HCT116 (cell line): ENCODE measurements at regions not wholly inside any gene's neighbourhood (a gene's known extent, or its start where the extent isn't known, plus 50 kb on each side); places are given as distances from the start of the nearest gene placed in this dataset.

ENCODE experiments used
- ATAC-seq: fragments of 200-7000 bp; cut with Tn5 transposase; 2 replicates; pipeline ENCODE4 v1.9.1; 2020; ENCODE audit warnings: mild to moderate bottlenecking, moderate library complexity
- BruUV-seq: library from RNA; stranded (reverse); fragments of 400-500 nt; replicated peaks from 2 replicates; lab custom pipeline; 2021; lab: Mats Ljungman, UMichigan
- CTCF ChIA-PET: fragments of 300-600 bp; sonication (Branson Sonifier 250); formaldehyde crosslinking; loops from one replicate; lab custom pipeline; 2021; ENCODE audit warnings: antibody characterized with exemption; lab: Charles Lee
- POLR2A ChIA-PET: fragments of 300-600, 350-600 bp; sonication (Branson Sonifier 250); formaldehyde crosslinking; loops from one replicate; lab custom pipeline; 2021; ENCODE audit warnings: antibody characterized with exemption; lab: Charles Lee
- RAD21 ChIA-PET, 2 experiments: fragments of 300-600 bp; sonication (Branson Sonifier 250); formaldehyde crosslinking; loops; one replicate each; lab custom pipeline; 2023; ENCODE audit warnings: low total read pairs in 2 of 2; ENCODE audit not compliant: uncharacterized antibody in 2 of 2, unreplicated experiment in 2 of 2, low non-redundant PET in 1 of 2; lab: Charles Lee
- DNase-seq: peaks from one replicate; pipeline ENCODE4 v3.0.0-alpha.2; 2010; ENCODE audit warnings: low read depth, low spot score
- H2AFZ ChIP-seq: fragments of 200-600 bp; shearing (Covaris generic), sonication (generic); 2 replicates; pipeline ENCODE4 v1.6.1; 2017; ENCODE audit warnings: low read depth, mixed run types, mixed read lengths, antibody characterized with exemption, low read length; ENCODE audit not compliant: poor library complexity, severe bottlenecking
- H3K27ac ChIP-seq: 2 replicates; pipeline ENCODE4 v1.5.1; 2012; ENCODE audit warnings: low read depth, low read length
- H3K27me3 ChIP-seq: fragments of 200-600 bp; sonication (generic); 2 replicates; pipeline ENCODE4 v1.6.1; 2016; ENCODE audit warnings: mixed run types, low read length, mixed read lengths; ENCODE audit not compliant: insufficient read depth
- H3K36me3 ChIP-seq, 2 experiments: fragments of 200-500 bp in 1 of 2; fragments of 200-600 bp in 1 of 2; sonication (Bioruptor generic) in 1 of 2; sonication (generic) in 1 of 2; 2 replicates each; pipeline versions ENCODE4 v1.5.1 to v1.6.1; 2014 to 2016; ENCODE audit warnings: low read length in 2 of 2, inconsistent platforms in 1 of 2, mixed read lengths in 1 of 2, mixed run types in 1 of 2; ENCODE audit not compliant: insufficient read depth in 2 of 2, control insufficient read depth in 1 of 2
- H3K4me1 ChIP-seq, 2 experiments: fragments of 200-600 bp in 1 of 2; sonication (generic) in 1 of 2; 2 replicates each; pipeline versions ENCODE4 v1.5.1 to v1.6.1; 2012 to 2017; ENCODE audit warnings: low read length in 2 of 2, inconsistent platforms in 1 of 2, mild to moderate bottlenecking in 1 of 2, mixed read lengths in 1 of 2, mixed run types in 1 of 2, moderate library complexity in 1 of 2; ENCODE audit not compliant: insufficient read depth in 2 of 2, control insufficient read depth in 1 of 2
- H3K4me2 ChIP-seq: fragments of 200-600 bp; sonication (generic); 2 replicates; pipeline ENCODE4 v1.6.1; 2017; ENCODE audit warnings: mixed run types, low read length, mixed read lengths
- H3K4me3 ChIP-seq, 2 experiments: fragments of 200-600 bp in 1 of 2; sonication (generic) in 1 of 2; replicated peaks in 1 of 2; 2 replicates each; pipeline ENCODE4 v1.5.1; 2011 to 2016; ENCODE audit warnings: low read length in 2 of 2, control low read depth in 1 of 2, low read depth in 1 of 2, mild to moderate bottlenecking in 1 of 2, mixed read lengths in 1 of 2, mixed run types in 1 of 2
- H3K79me2 ChIP-seq: fragments of 200-600 bp; sonication (generic); 2 replicates; pipeline ENCODE4 v1.6.1; 2017; ENCODE audit warnings: mild to moderate bottlenecking, mixed run types, low read length, moderate library complexity, mixed read lengths; ENCODE audit not compliant: insufficient read depth
- H3K9ac ChIP-seq: fragments of 200-600 bp; sonication (generic); 2 replicates; pipeline ENCODE4 v1.6.1; 2016; ENCODE audit warnings: low read length, mixed read lengths
- H3K9me2 ChIP-seq: fragments of 200-600 bp; sonication (generic), shearing (Covaris generic); 2 replicates; pipeline ENCODE4 v1.6.1; 2017; ENCODE audit warnings: mixed run types, mild to moderate bottlenecking, moderate library complexity; ENCODE audit not compliant: insufficient read depth
- H3K9me3 ChIP-seq, 2 experiments: fragments of 200-500 bp in 1 of 2; fragments of 200-600 bp in 1 of 2; sonication (Bioruptor generic) in 1 of 2; sonication (generic) in 1 of 2; 2 replicates each; pipeline ENCODE4 v1.6.1; 2014 to 2017; ENCODE audit warnings: low read length in 2 of 2, mixed read lengths in 2 of 2, inconsistent platforms in 1 of 2, low read depth in 1 of 2, mild to moderate bottlenecking in 1 of 2, mixed run types in 1 of 2, moderate library complexity in 1 of 2; ENCODE audit not compliant: control insufficient read depth in 1 of 2, insufficient read depth in 1 of 2
- H4K20me1 ChIP-seq: fragments of 200-600 bp; sonication (generic), shearing (Covaris generic); 2 replicates; pipeline ENCODE4 v1.6.1; 2017; ENCODE audit warnings: mixed run types, mild to moderate bottlenecking, moderate library complexity; ENCODE audit not compliant: insufficient read depth
- CBX3 ChIP-seq: IDR thresholded peaks from 2 replicates; pipeline ENCODE4 v1.6.1; 2012; ENCODE audit warnings: low read depth
- CTCF ChIP-seq, 3 experiments: fragments of 200-600 bp in 1 of 3; sonication (generic) in 1 of 3; IDR thresholded peaks in 2 of 3; conservative IDR thresholded peaks in 1 of 3; 2 replicates each; pipeline ENCODE4 v1.5.1; 2012 to 2017; ENCODE audit warnings: low read depth in 2 of 3, low read length in 2 of 3, antibody characterized with exemption in 1 of 3, borderline replicate concordance in 1 of 3, control low read depth in 1 of 3, mild to moderate bottlenecking in 1 of 3, mixed read lengths in 1 of 3, mixed run types in 1 of 3, moderate library complexity in 1 of 3; ENCODE audit not compliant: insufficient read depth in 1 of 3
- EGR1 ChIP-seq: IDR thresholded peaks from 2 replicates; pipeline ENCODE4 v1.6.1; 2012; ENCODE audit warnings: low read depth
- ELF1 ChIP-seq: IDR thresholded peaks from 2 replicates; pipeline ENCODE4 v1.6.1; 2012; ENCODE audit warnings: low read depth, borderline replicate concordance
- EZH2 ChIP-seq: fragments of 200-600 bp; sonication (generic); IDR thresholded peaks from 2 replicates; pipeline ENCODE4 v1.6.1; 2017; ENCODE audit warnings: antibody characterized with exemption, mixed run types
- EZH2phosphoT487 ChIP-seq: fragments of 200-600 bp; IDR thresholded peaks from 2 replicates; pipeline ENCODE4 v1.6.1; 2018; ENCODE audit warnings: antibody characterized with exemption, borderline replicate concordance
- FOSL1 ChIP-seq: IDR thresholded peaks from 2 replicates; pipeline ENCODE4 v1.6.1; 2012; ENCODE audit warnings: low read depth
- JUND ChIP-seq: IDR thresholded peaks from 2 replicates; pipeline ENCODE4 v1.6.1; 2012
- MAX ChIP-seq: IDR thresholded peaks from 2 replicates; pipeline ENCODE4 v1.6.1; 2012
- POLR2AphosphoS5 ChIP-seq: IDR thresholded peaks from 2 replicates; pipeline ENCODE4 v1.6.1; 2011; ENCODE audit warnings: mild to moderate bottlenecking, low read depth, low read length, moderate library complexity
- RAD21 ChIP-seq: IDR thresholded peaks from 2 replicates; pipeline ENCODE4 v1.6.1; 2012; ENCODE audit warnings: low read depth, mild to moderate bottlenecking
- REST ChIP-seq: IDR thresholded peaks from 2 replicates; pipeline ENCODE4 v1.6.1; 2012; ENCODE audit warnings: low read depth
- SIN3A ChIP-seq: IDR thresholded peaks from 2 replicates; pipeline ENCODE4 v1.6.1; 2012; ENCODE audit warnings: low read depth
- SP1 ChIP-seq: IDR thresholded peaks from 2 replicates; pipeline ENCODE4 v1.6.1; 2012; ENCODE audit warnings: low read depth
- SRF ChIP-seq: IDR thresholded peaks from 2 replicates; pipeline ENCODE4 v1.6.1; 2012; ENCODE audit warnings: low read depth
- intact Hi-C: fragments of 100-400 bp; cut with micrococcal nuclease; formaldehyde crosslinking; loops from 2 replicates; pipeline ENCODE4 v1.10.0; 2022

- Histone ChIP-seq H4K20me1 (no peaks in the 10 kb centered on the region), H3K4me2 (no peak overlapping the region), H3K9me2 (no peaks in the 10 kb centered on the region), H3K9ac (no peak overlapping the region), H3K4me3 (no peak overlapping the region), H3K36me3 (no peaks in the 10 kb centered on the region), H3K9me3 (peaks cover 0 to 25% of the 10 kb centered on the region in 2 experiments; a peak in 2 of 4 replicates), H3K4me1 (no peaks in the 10 kb centered on the region), H2AFZ (no peak overlapping the region), H3K27me3 (no peaks in the 10 kb centered on the region)
- ATAC-seq (no peak), DNase-seq (no peak)
- intact Hi-C loops, result no loop called here
- RAD21 ChIA-PET, result no interaction called here
- CTCF ChIA-PET, result no interaction called here
- no TSS peak for BruUV-seq
- TF ChIP-seq ELF1, result no peak
- no peak for TF ChIP-seq POLR2AphosphoS5
- TF ChIP-seq, all 23 proteins: peak for 0
- Histone ChIP-seq H3K27ac (no peak overlapping the region), H3K79me2 (no peaks in the 10 kb centered on the region)
- POLR2A ChIA-PET, result no interaction called here
Observed at GRCh38 chr1:72734415-72734814, 452.1 kb upstream of the NEGR1 start.

- Histone ChIP-seq H3K36me3 (no peaks in the 10 kb centered on the region), H2AFZ (no peak overlapping the region), H4K20me1 (no peaks in the 10 kb centered on the region), H3K9ac (no peak overlapping the region), H3K4me2 (no peak overlapping the region), H3K79me2 (no peaks in the 10 kb centered on the region), H3K4me1 (no peaks in the 10 kb centered on the region), H3K4me3 (no peak overlapping the region), H3K27ac (no peak overlapping the region), H3K9me2 (no peaks in the 10 kb centered on the region), H3K9me3 (peaks cover 0 to 31% of the 10 kb centered on the region in 2 experiments; a peak in 2 of 4 replicates), H3K27me3 (no peaks in the 10 kb centered on the region)
- DNase-seq (no peak), ATAC-seq (no peak)
- CTCF ChIA-PET, result no interaction called here
- BruUV-seq, result no TSS peak
- RAD21 ChIA-PET, result no interaction called here
- intact Hi-C loops, result no loop called here
- POLR2A ChIA-PET, result no interaction called here
- TF ChIP-seq ELF1 (no peak), SP1 (no peak), SRF (no peak), RAD21 (no peak), FOSL1 (no peak), REST (no peak), EZH2 (no peak), CTCF (IDR thresholded peaks at IDR 0.05 in 2 of 3, conservative IDR thresholded peaks at IDR 0.05 in 1 of 3; ENCODE audit: borderline replicate concordance in 1 of 3, insufficient read depth in 1 of 3, low read depth in 2 of 3, low read length in 2 of 3) (no peak), CBX3 (no peak), SIN3A (no peak), EGR1 (no peak), EZH2phosphoT487 (no peak), MAX (no peak), JUND (no peak)
Observed at GRCh38 chr1:72724951-72725861, 442.9 kb upstream of the NEGR1 start.
